ENCODE measurements at regions not wholly inside any gene's neighbourhood (a gene's known extent, or its start where the extent isn't known, plus 50 kb on each side); places are given as distances from the start of the nearest gene placed in this dataset.
A peak's percentile ranks its signal among the peaks of the same experiment; 100 is the strongest.
"Not testable (repeated sequence)": the region's sequence is repeated elsewhere in the genome, so short reads cannot be mapped to it uniquely, and the experiment has no call there.

- in situ Hi-C loops (cut with HindIII; ENCODE audit: low pct_unique_long_range_greater_than_20kb, low sequenced_read_pairs) = no loop called here
- DNase-seq (ENCODE audit: low read depth, low spot score) = no peak
Observed at GRCh38 chr9:71270554-71270953, 149.1 kb upstream of the TRPM3 start.

DNA sequence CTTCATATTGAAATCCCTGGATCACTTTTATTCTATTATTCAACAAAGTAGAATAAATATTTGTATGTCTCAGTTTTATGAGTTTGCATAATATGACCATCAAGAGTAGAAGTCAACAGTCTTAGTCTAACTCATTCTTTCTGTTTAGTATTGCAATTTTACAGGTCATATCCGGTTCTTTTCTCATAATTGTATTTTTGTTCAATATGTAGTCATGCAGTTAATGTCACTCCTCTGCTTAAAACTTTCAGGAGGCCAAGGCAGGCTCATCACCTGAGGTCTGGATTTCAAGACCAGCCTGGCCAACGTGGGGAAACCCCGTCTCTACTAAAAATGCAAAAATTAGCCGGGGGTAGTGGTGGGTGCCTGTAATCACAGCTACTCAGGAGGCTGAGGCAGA lies 148.4 kb upstream of the TRPM3 start:
- in situ Hi-C loops (cut with HindIII; ENCODE audit: low pct_unique_long_range_greater_than_20kb, low sequenced_read_pairs) = no loop called here
- no peak for DNase-seq (ENCODE audit: low read depth, low spot score)

GRCh38 chr9:71268871-71269635 lies 147.6 kb upstream of the TRPM3 start:
- in situ Hi-C loops (cut with HindIII; ENCODE audit: low pct_unique_long_range_greater_than_20kb, low sequenced_read_pairs) = no loop called here
- DNase-seq (ENCODE audit: low read depth, low spot score) = no peak

- no peak for DNase-seq (ENCODE audit: low read depth, low spot score)
Observed at GRCh38 chr9:71263451-71263850, 142.0 kb upstream of the TRPM3 start.

DNA sequence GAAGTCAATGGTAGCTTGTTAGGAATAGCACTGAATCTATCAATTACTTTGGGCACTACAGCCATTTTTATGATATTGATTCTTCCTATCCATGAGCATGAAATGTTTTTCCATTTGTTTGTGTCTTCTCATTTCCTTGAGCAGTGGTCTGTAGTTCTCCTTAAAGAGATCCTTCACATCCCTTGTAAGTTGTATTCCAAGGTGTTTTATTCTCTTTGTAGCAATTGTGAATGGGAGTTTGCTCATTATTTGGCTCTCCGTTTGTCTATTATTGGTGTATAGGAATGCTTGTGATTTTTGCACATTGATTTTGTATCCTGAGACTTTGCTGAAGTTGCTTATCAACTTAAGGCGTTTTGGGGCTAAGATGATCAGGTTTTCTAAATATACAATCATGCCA lies 139.0 kb upstream of the TRPM3 start:
- in situ Hi-C loops (cut with HindIII; ENCODE audit: low pct_unique_long_range_greater_than_20kb, low sequenced_read_pairs); DNase-seq (ENCODE audit: low read depth, low spot score): not testable (repeated sequence)

More at GRCh38 chr9:71263451-71263850, 142.0 kb upstream of the TRPM3 start:
- in situ Hi-C loops (cut with HindIII; ENCODE audit: low pct_unique_long_range_greater_than_20kb, low sequenced_read_pairs) = no loop called here

GRCh38 chr9:71254592-71255277 lies 133.3 kb upstream of the TRPM3 start:
- in situ Hi-C loops (cut with HindIII; ENCODE audit: low pct_unique_long_range_greater_than_20kb, low sequenced_read_pairs) = no loop called here
- no peak for DNase-seq (ENCODE audit: low read depth, low spot score)

DNA sequence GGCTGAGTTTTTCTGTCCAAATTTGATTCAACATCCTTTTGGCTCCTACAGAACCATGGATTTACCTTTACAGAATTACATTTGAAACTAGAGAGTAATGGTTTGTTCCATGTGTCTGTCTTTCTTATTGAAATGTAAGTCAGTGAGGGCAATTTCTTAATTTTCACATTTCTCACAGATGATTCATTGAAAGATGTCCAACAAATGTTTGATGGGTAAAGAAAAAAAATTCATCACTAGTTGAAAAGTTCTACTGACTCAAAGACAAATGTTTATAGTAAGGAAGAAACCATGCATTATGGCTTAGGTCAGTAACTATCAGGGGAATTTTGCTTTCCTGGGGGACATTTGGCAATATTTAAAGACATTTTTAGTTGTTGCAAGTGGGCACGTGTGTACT lies 131.6 kb upstream of the TRPM3 start:
- no peak for DNase-seq (ENCODE audit: low read depth, low spot score)
- in situ Hi-C loops (cut with HindIII; ENCODE audit: low pct_unique_long_range_greater_than_20kb, low sequenced_read_pairs) = no loop called here

GRCh38 chr9:71250581-71250980 lies 129.2 kb upstream of the TRPM3 start:
- in situ Hi-C loops (cut with HindIII; ENCODE audit: low pct_unique_long_range_greater_than_20kb, low sequenced_read_pairs) = no loop called here
- no peak for DNase-seq (ENCODE audit: low read depth, low spot score)

DNA sequence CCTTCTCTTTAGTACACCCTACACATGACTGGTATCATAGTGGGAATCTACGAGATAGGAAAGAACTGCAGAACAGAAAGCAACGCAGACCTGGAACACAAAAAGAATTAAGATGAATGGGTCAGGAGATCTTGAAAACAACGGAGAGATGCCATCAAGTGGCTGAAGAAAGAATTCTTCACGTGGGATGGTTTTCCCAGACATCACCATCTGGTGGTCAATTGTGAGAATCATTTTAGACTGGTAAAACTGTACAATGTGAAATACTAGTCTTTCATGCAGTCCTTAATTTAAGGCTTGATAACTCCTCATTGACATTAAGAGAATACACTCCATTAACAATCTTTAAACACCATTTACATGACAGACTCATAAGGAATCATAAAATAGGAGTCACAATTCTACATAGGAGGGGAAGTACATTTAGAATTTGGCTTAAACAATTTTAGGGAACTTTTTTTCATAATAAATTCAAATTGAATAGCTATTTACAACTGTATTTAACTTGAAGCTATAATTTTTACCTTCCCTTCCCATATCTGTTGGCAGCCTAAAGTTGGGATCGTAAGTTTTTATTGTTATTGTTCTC lies 128.4 kb upstream of the TRPM3 start:
- in situ Hi-C loops (cut with HindIII; ENCODE audit: low pct_unique_long_range_greater_than_20kb, low sequenced_read_pairs) = no loop called here
- peak; percentile 93 for DNase-seq (ENCODE audit: low read depth, low spot score)

GRCh38 chr9:71245651-71246050 lies 124.2 kb upstream of the TRPM3 start:
- in situ Hi-C loops (cut with HindIII; ENCODE audit: low pct_unique_long_range_greater_than_20kb, low sequenced_read_pairs) = no loop called here
- DNase-seq (ENCODE audit: low read depth, low spot score) = no peak

GRCh38 chr9:71243951-71244350 lies 122.5 kb upstream of the TRPM3 start:
- no peak for DNase-seq (ENCODE audit: low read depth, low spot score)
- in situ Hi-C loops (cut with HindIII; ENCODE audit: low pct_unique_long_range_greater_than_20kb, low sequenced_read_pairs) = no loop called here

DNA sequence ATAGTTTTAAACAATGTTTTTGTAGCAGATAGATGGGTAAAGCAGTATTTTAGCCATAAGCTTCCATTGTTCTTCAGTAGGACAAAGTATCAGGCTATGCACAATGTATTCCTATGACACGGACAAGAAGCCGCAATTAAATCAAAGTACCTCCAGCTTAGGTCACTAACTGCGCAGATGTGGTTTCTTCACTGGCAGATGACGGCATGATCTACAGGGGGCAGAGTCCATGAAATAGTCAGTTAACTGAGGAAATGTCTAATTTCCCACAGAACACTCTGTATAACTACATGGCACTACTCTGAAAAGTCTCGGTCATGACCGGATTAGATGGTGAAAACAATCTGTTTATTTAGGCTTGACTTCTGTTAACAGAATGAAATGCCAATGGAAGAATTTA lies 120.7 kb upstream of the TRPM3 start:
- DNase-seq (ENCODE audit: low read depth, low spot score) = peak; percentile 96
- in situ Hi-C loops (cut with HindIII; ENCODE audit: low pct_unique_long_range_greater_than_20kb, low sequenced_read_pairs) = no loop called here

GRCh38 chr9:71237051-71237450 lies 115.6 kb upstream of the TRPM3 start:
- in situ Hi-C loops (cut with HindIII; ENCODE audit: low pct_unique_long_range_greater_than_20kb, low sequenced_read_pairs) = no loop called here
- DNase-seq (ENCODE audit: low read depth, low spot score) = no peak

DNA sequence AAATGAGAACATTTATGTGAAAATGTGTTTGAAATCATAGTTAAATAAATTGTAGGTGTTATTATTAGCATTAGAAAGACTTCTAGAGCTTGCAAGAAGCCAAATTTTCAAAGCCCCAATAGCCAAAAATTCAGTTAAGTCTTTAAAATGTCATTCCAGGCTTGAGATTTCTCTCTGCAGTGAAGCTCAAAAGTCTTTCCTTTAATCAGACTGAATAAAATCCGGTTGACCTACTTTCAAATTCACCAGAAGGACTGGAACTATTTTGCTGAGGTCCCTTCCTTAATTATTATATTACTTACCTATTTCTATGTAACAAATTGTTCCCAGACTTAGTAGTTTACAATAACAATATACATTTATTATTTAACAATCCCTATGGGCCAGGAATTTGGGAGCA lies 112.2 kb upstream of the TRPM3 start:
- in situ Hi-C loops (cut with HindIII; ENCODE audit: low pct_unique_long_range_greater_than_20kb, low sequenced_read_pairs) = no loop called here
- no peak for DNase-seq (ENCODE audit: low read depth, low spot score)

GRCh38 chr9:71223953-71224538 lies 102.6 kb upstream of the TRPM3 start:
- DNase-seq (ENCODE audit: low read depth, low spot score) = peak; percentile 31
- in situ Hi-C loops (cut with HindIII; ENCODE audit: low pct_unique_long_range_greater_than_20kb, low sequenced_read_pairs) = no loop called here

DNA sequence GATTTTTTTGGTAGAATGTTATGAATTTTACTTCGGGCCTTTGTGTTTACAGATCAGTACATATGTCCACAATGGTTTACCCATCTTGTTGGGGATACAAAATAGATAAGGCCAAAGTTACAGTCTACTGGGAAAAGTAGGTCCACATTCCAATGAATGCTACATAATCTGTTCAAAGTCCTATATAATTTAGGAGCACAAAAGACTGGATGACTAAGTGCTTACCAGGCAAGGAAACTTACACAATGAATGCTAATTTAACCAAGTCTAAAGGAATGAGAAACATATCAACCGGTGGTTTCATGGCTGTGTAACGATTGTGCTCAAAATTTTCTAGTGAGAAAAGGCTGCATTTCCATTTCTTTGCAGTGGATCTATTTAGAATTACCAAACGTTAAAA lies 97.4 kb upstream of the TRPM3 start:
- in situ Hi-C loops (cut with HindIII; ENCODE audit: low pct_unique_long_range_greater_than_20kb, low sequenced_read_pairs) = no loop called here
- no peak for DNase-seq (ENCODE audit: low read depth, low spot score)

DNA sequence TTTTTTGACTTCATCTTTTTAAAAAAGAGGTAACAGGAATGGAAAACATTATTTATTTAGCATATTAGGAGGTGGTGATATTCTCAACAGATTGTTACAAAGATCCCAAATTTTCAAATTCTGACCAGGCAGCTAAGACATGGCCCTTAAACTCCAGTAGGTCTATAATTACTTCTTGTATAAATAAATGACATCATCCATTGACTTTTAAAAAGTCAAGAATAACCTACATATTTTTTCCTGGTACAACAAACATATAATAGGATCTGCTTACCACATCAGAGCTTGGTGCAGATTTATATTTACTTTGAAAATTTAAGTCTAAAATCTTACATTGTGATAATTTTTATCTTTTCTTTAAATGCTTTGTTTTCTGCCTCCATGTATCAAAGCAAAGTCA lies 92.2 kb upstream of the TRPM3 start:
- no peak for DNase-seq (ENCODE audit: low read depth, low spot score)
- in situ Hi-C loops (cut with HindIII; ENCODE audit: low pct_unique_long_range_greater_than_20kb, low sequenced_read_pairs) = no loop called here

DNA sequence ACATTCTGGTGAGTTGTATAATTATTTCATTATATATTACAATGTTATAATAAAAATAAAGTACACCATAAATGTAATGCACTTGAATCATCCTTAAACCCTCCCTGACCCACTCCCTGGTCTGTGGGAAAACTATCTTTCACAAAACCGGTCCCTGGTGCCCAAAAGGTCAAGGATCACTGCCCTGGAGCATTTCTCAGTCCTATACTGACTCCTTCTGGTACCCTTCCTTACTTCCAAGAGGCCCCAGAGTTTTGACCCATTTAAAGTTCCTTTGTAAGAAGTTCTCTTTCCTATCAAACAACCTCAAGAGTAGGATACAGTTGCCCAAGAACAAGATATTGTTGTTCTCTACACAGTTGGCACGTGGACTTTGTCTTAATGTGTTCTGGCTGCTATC lies 88.9 kb upstream of the TRPM3 start:
- in situ Hi-C loops (cut with HindIII; ENCODE audit: low pct_unique_long_range_greater_than_20kb, low sequenced_read_pairs) = no loop called here
- peak; percentile 48 for DNase-seq (ENCODE audit: low read depth, low spot score)

- in situ Hi-C loops (cut with HindIII; ENCODE audit: low pct_unique_long_range_greater_than_20kb, low sequenced_read_pairs) = no loop called here
- peak; percentile 4 for DNase-seq (ENCODE audit: low read depth, low spot score)
Observed at GRCh38 chr9:71209890-71210289, 88.5 kb upstream of the TRPM3 start.

Data from SK-MEL-5 (cell line).